Adrenal gland (tissue), 5 donors: ENCODE measurements at regions not wholly inside any gene's neighbourhood (a gene's known extent, or its start where the extent isn't known, plus 50 kb on each side); places are given as distances from the start of the nearest gene placed in this dataset.

Source experiments
- POLR2A ChIP-seq, 2 donors: fragments of 450-650 bp; IDR thresholded peaks; one replicate each; pipeline ENCODE4 v1.6.1; 2017; ENCODE audit warnings: antibody characterized with exemption in 2 of 2, mild to moderate bottlenecking in 2 of 2, moderate library complexity in 1 of 2
- TF ChIP-seq, protein P1 (sequence below), 6 experiments: fragments of 450-650 bp in 4 of 6; fragments of 200-600 bp in 2 of 6; sonication (generic) in 1 of 6; IDR thresholded peaks; 1 replicate in 5 of 6; 2 replicates in 1 of 6; pipeline versions ENCODE4 v1.5.1 to v1.8.0; 2016 to 2021; ENCODE audit warnings: antibody characterized with exemption in 6 of 6, mild to moderate bottlenecking in 2 of 6, moderate library complexity in 1 of 6
- donor health status: DM: no; HTN: no; CAD: no.

DNA sequence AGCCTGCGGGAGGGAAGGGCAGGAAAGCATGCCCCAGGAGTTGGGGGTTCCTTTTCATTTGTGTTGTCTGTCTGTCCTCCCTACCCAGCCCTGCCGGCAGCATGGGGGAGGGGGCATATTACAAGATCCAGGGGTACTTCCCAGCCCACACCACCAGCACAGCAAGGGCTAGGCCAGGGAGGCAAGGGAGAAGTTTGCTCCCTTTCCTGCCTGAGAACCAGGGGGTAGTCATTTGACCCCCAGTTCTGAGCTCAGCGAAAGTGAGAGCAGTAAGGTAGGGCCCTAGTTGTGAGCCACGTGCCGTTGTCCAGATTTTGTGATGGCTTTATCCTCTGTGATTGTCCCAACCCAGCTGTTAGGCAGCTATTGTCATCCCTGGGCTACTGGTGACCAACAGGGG lies 364.7 kb downstream of the BCL11B start:
- TF ChIP-seq POLR2A (IDR thresholded peaks at IDR 0.05), result no peak
- TF ChIP-seq, protein P1, sequence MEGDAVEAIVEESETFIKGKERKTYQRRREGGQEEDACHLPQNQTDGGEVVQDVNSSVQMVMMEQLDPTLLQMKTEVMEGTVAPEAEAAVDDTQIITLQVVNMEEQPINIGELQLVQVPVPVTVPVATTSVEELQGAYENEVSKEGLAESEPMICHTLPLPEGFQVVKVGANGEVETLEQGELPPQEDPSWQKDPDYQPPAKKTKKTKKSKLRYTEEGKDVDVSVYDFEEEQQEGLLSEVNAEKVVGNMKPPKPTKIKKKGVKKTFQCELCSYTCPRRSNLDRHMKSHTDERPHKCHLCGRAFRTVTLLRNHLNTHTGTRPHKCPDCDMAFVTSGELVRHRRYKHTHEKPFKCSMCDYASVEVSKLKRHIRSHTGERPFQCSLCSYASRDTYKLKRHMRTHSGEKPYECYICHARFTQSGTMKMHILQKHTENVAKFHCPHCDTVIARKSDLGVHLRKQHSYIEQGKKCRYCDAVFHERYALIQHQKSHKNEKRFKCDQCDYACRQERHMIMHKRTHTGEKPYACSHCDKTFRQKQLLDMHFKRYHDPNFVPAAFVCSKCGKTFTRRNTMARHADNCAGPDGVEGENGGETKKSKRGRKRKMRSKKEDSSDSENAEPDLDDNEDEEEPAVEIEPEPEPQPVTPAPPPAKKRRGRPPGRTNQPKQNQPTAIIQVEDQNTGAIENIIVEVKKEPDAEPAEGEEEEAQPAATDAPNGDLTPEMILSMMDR (IDR thresholded peaks at IDR 0.05), result no peak
